GM19351 (cell line): ENCODE measurements at regions not wholly inside any gene's neighbourhood (a gene's known extent, or its start where the extent isn't known, plus 50 kb on each side); places are given as distances from the start of the nearest gene placed in this dataset.
"Not testable (repeated sequence)": the region's sequence is repeated elsewhere in the genome, so short reads cannot be mapped to it uniquely, and the experiment has no call there.

Experiments used
- ATAC-seq: cut with Tn5 transposase; IDR thresholded peaks from one replicate; pipeline ENCODE4 v1.9.1; 2021; ENCODE audit warnings: mild to moderate bottlenecking, moderate library complexity; ENCODE audit not compliant: unreplicated experiment

GRCh38 chr7:106386958-106387357 is 102.2 kb upstream of the NAMPT start:
- ATAC-seq = no peak

GRCh38 chr7:106384373-106384772 is 99.6 kb upstream of the NAMPT start:
- ATAC-seq = no peak

DNA sequence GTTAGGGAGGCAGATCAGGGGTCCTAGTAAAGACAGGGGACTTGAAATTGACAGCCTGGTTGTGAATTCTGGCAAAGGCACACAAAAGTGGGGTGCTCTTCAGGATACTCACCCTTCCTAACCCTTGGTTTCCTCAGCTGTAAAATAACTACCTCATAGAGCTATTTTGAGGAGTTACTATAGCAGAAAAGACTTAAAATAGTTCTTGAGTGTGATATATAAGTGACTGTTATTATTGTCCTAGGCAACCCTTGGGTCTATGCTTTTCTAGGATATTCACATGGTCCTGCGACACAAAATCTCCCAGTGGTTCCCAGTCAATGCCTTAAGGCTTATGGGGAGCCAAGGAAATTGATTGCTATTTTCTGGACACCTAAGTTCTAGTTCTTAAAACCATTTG is 98.1 kb upstream of the NAMPT start:
- no peak for ATAC-seq

- no peak for ATAC-seq
These were observed 97.3 kb upstream of the NAMPT start for GRCh38 chr7:106382129-106382528.

- ATAC-seq = no peak
These were observed 96.5 kb upstream of the NAMPT start for GRCh38 chr7:106381252-106381651.

DNA sequence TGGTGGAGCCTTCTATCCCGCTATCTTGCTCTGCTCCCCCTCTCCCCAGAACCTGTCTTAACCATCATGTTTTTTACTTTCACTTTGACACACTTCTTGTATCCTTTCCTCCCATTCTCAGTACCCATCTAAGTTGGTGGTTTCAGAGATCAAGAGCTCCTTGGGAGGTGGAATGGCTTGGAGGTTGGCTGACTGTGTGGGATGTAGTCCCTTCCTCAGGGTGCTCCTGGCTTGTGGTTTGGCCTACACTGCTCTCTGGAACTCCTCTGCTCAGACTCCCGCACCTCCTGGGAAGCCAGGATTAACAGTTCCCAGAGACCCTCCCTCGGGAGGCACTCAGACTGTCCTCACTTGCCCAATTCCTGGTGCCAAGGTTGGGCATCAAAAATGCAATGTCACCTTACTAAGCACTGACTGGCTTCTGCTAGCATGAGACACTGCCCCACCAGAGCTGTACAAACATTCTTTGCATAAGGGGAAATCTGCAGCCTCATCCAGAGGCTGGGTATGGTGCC is 93.1 kb upstream of the NAMPT start:
- no peak for ATAC-seq

DNA sequence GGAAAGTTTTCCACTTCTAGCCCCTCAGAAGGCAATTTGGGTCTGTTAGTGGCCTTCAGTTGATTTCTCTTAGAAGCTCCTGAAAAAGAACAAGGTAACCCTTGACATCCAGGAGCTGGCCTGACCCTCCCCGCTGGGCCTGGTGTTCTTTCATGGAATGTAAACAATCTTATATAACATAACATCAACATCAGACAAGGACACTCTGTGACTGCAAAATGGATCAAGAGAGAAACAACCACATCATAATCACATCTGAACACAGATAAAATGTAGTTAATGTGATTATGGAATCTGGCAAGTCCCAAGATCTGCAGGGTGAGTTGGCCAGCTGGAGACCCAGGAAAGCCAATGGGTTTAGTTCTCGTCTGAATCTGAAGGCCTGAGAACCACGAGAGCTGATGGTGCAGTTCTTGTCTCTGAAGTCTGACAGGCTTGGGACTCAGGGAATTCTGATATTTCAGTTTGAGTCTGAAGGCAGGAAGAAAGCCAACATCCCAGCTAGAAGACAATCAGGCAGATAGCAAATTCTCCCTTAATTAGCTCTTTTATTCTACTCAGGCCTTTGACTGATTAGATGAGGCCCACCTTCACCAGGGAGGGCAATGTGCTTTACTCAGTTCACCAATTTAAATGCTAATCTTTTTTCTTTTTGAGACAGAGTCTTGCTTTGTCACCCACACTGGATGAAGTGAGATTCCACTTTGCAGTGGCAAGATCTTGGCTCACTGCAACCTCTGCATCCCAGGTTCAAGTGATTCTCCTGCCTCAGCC is 91.4 kb upstream of the NAMPT start:
- ATAC-seq = no peak

DNA sequence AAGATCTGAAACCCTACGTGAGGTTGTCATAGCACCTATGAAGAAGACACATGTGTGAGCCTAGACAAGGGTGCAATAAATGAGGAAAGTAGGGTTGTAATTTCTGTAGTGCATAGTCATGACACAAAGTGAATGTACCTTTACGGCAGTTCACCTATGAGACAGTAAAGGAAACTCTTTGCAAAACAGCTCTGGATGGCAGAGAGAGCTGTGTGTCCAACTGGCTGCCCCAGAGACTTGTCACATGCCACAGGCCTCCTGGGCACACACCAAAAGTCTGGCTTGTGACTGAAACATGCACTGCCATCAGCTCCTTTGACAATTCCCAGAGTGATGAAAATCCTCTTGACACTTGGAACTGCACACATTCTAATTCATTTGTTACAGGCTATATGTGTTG is 90.7 kb upstream of the NAMPT start:
- ATAC-seq = no peak

GRCh38 chr7:106374437-106374836 is 89.7 kb upstream of the NAMPT start:
- no peak for ATAC-seq

DNA sequence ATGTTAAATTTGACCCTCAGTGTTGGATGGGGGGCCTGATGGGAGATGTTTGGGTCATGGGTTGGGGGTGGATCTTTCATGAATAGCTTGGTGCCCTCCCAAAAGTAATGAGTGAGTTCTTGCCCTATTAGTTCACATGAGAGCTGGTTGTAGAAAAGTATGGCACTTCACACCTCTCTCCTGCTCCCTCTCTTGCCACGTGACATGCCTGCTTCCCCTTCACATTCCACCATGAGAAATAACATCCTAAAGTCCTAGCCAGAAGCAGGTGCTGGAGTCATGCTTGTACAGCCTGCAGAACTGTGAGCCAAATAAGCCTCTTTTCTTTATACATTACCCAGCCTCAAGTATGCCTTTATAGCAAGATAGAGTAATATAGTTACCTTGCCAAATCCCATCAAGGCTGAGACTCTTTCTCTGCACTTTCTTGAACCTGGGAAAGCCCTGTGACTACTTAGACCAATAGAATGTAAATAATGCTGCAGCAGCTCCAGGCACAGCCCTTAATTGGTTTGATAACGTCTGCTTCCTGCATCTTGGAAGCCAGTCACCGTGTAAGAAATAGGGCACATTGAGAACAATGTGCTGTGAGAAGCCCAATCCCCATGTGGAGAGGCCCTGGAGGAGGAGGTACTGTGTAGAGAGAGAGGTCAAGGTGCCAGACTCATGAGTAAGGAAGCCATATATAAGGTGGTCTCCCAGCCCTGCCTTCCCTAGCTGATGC is 88.0 kb upstream of the NAMPT start:
- ATAC-seq = no peak

GRCh38 chr7:106372126-106372525 is 87.3 kb upstream of the NAMPT start:
- no peak for ATAC-seq

- ATAC-seq = no peak
These were observed 86.8 kb upstream of the NAMPT start for GRCh38 chr7:106371629-106372028.

- no peak for ATAC-seq
These were observed 85.8 kb upstream of the NAMPT start for GRCh38 chr7:106370542-106370941.

DNA sequence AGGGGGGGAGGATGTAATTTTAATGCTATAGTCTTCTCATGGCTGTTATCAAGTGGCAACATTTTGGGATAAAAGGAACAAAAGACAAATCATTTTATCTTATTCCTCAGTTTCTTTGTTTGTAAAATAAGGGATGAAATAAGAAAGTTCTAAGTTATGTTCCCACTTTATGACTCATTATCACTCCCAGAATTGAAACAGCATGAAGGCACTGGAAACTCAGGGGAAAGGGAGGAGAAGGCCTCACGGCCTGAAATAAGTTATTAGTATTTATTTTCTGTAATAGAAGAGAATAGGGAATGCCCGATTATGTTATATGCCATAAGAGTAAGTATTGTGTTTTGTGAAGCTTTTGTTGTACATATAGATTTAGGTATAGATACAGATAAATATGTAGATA is 85.0 kb upstream of the NAMPT start:
- no peak for ATAC-seq

GRCh38 chr7:106369352-106369751 is 84.6 kb upstream of the NAMPT start:
- no peak for ATAC-seq

DNA sequence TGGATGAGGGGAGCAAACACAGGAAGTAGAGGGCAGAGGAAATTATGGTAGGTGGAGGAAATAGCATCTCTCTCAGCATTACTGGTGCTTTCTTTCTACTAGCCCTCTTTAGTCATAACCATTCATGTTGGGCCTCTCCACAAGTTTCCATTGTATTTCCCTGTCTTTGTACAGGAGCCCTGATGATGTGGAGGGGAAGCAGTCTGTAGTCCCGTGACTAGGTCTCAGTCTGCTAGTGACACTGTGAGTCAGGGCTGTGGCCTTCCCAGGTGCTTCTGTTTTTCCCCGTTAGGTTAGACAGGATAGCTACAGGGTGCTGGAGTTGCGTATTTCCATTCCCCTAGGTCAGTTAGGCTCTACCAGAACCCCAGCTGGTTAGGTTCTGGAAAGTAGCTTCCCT is 82.9 kb upstream of the NAMPT start:
- no peak for ATAC-seq

- ATAC-seq = peak; percentile 70
These were observed 82.2 kb upstream of the NAMPT start for GRCh38 chr7:106367018-106367420.

DNA sequence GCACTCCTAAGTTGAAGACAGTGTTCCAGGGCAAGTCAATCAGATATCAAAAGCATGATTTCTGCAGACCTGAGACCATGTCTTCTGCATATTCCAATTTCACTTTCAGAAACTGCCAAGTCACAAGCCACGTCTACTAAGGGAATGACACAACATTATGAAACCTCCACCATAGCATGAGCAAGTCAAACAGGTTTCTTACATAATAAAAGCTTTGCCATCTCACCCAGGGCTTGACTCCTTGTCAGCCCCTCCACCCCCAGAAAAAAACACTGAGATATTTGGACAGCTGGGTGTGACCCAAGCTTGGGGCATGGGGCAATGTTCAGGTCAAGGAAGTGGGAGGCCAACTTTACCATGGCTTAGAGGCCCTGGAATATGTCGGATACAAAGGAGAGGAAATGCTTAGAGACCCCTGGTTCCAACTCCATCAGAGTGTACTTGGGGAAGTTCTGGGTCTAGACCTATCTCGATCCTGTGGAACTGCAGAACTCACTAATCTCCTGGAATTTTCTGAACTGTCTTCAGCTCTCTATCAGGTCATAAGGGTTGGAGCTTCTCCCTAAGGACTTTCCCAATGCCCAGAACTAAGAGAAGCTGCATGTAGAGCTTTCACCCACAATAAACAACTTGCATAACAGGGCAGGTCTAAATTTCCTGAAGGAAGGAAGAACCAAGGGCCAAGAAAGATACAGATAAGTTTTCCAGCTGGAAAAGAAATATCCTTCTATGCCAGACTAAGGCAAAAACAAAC is 80.6 kb upstream of the NAMPT start:
- peak; percentile 90 for ATAC-seq

- not testable (repeated sequence) for ATAC-seq
These were observed 77.7 kb upstream of the NAMPT start for GRCh38 chr7:106362507-106362906.

GRCh38 chr7:106358103-106358663 is 73.4 kb upstream of the NAMPT start:
- no peak for ATAC-seq

DNA sequence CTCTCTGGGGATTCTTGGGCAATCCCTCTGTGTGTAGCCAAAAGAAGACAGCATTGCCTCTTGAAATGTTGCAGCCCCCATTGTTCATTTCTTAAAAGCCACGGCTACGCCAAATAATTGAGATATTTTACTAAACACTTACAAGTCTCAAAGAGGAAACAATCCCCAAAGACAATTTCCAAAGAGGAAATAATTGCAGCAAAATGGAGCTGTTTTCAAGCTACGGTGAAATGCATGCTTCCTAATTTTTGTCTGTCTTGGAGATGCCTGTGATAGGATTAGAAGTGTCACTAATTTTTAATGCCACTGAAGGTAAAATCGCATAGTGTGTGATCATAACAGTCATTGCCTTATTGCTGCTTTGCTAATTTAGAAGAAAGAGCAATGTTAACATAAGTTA is 72.9 kb upstream of the NAMPT start:
- ATAC-seq = no peak
